ENCODE measurements at regions not wholly inside any gene's neighbourhood (a gene's known extent, or its start where the extent isn't known, plus 50 kb on each side); places are given as distances from the start of the nearest gene placed in this dataset.

- ATAC-seq (ENCODE audit: insufficient read depth, low FRiP score) (no peak), DNase-seq (no peak)
- no peaks in the 10 kb centered on the region for H3K27me3 ChIP-seq (ENCODE audit: control insufficient read depth in 3 of 3, insufficient read depth in 3 of 3, low read length in 2 of 3)
- no peak overlapping the region for H3K27ac ChIP-seq (ENCODE audit: low read depth in 1 of 2, low read length in 1 of 2)
- H3K36me3 ChIP-seq (ENCODE audit: control insufficient read depth in 4 of 4, insufficient read depth in 4 of 4, low read length in 4 of 4) = no peaks in the 10 kb centered on the region
- peaks cover 0 to 4% (median 0%) of the 10 kb centered on the region in 4 donors for H3K9me3 ChIP-seq (ENCODE audit: control insufficient read depth in 4 of 4, insufficient read depth in 3 of 4, low read length in 3 of 4)
- H3K4me1 ChIP-seq (ENCODE audit: control insufficient read depth in 5 of 5, insufficient read depth in 5 of 5, low read length in 5 of 5) = peaks cover 0 to 14% (median 2%) of the 10 kb centered on the region in 5 donors
- no peak for TF ChIP-seq CTCF (IDR thresholded peaks at IDR 0.05; ENCODE audit: control extremely low read depth, extremely low read depth)
- H3K9ac ChIP-seq (ENCODE audit: insufficient read depth in 1 of 2, low read length in 2 of 2) = no peak overlapping the region
- no peak overlapping the region for H3K4me3 ChIP-seq
- 95% methylated on average over 2 of the region's 2 CpGs for WGBS, 2 donors
Observed at GRCh38 chr5:174614500-174615135, 109.8 kb upstream of the MSX2 start.

GRCh38 chr5:174616036-174616435 is 108.3 kb upstream of the MSX2 start:
- WGBS, 2 donors = 34 to 50% methylated on average over 2 of the region's 2 CpGs
- no peak overlapping the region for H3K9ac ChIP-seq (ENCODE audit: insufficient read depth in 1 of 2, low read length in 2 of 2)
- DNase-seq = no peak

GRCh38 chr5:174617285-174617684 is 107.1 kb upstream of the MSX2 start:
- 93 to 94% methylated on average over 2 of the region's 2 CpGs for WGBS, 2 donors

More at GRCh38 chr5:174616036-174616435, 108.3 kb upstream of the MSX2 start:
- Histone ChIP-seq H3K27me3 (ENCODE audit: control insufficient read depth in 3 of 3, insufficient read depth in 3 of 3, low read length in 2 of 3) (no peaks in the 10 kb centered on the region), H3K27ac (ENCODE audit: low read depth in 1 of 2, low read length in 1 of 2) (no peak overlapping the region), H3K36me3 (ENCODE audit: control insufficient read depth in 4 of 4, insufficient read depth in 4 of 4, low read length in 4 of 4) (no peaks in the 10 kb centered on the region), H3K4me1 (ENCODE audit: control insufficient read depth in 5 of 5, insufficient read depth in 5 of 5, low read length in 5 of 5) (peaks cover 0 to 14% (median 2%) of the 10 kb centered on the region in 5 donors), H3K4me3 (no peak overlapping the region), H3K9me3 (ENCODE audit: control insufficient read depth in 4 of 4, insufficient read depth in 3 of 4, low read length in 3 of 4) (peaks cover 0 to 4% (median 0%) of the 10 kb centered on the region in 4 donors)
- no peak for TF ChIP-seq CTCF (IDR thresholded peaks at IDR 0.05; ENCODE audit: control extremely low read depth, extremely low read depth)
- no peak for ATAC-seq (ENCODE audit: insufficient read depth, low FRiP score)

More at GRCh38 chr5:174617285-174617684, 107.1 kb upstream of the MSX2 start:
- ATAC-seq (ENCODE audit: insufficient read depth, low FRiP score) (no peak), DNase-seq (no peak)
- H3K9ac ChIP-seq (ENCODE audit: insufficient read depth in 1 of 2, low read length in 2 of 2) = no peak overlapping the region
- H3K4me3 ChIP-seq = no peak overlapping the region
- H3K27ac ChIP-seq (ENCODE audit: low read depth in 1 of 2, low read length in 1 of 2) = no peak overlapping the region
- peaks cover 0 to 14% (median 0%) of the 10 kb centered on the region in 5 donors for H3K4me1 ChIP-seq (ENCODE audit: control insufficient read depth in 5 of 5, insufficient read depth in 5 of 5, low read length in 5 of 5)
- TF ChIP-seq CTCF (IDR thresholded peaks at IDR 0.05; ENCODE audit: control extremely low read depth, extremely low read depth) = no peak
- no peaks in the 10 kb centered on the region for H3K27me3 ChIP-seq (ENCODE audit: control insufficient read depth in 3 of 3, insufficient read depth in 3 of 3, low read length in 2 of 3)
- H3K9me3 ChIP-seq (ENCODE audit: control insufficient read depth in 4 of 4, insufficient read depth in 3 of 4, low read length in 3 of 4) = peaks cover 0 to 4% (median 0%) of the 10 kb centered on the region in 4 donors
- H3K36me3 ChIP-seq (ENCODE audit: control insufficient read depth in 4 of 4, insufficient read depth in 4 of 4, low read length in 4 of 4) = no peaks in the 10 kb centered on the region
